ENCODE measurements at regions not wholly inside any gene's neighbourhood (a gene's known extent, or its start where the extent isn't known, plus 50 kb on each side); places are given as distances from the start of the nearest gene placed in this dataset.
"Not testable (repeated sequence)": the region's sequence is repeated elsewhere in the genome, so short reads cannot be mapped to it uniquely, and the experiment has no call there.

GRCh38 chr14:105912641-105913180 lies 386.3 kb downstream of the TMEM121 start:
- DNase-seq (ENCODE audit: low spot score, unreplicated experiment): no peak
- H3K27ac Mint-ChIP-seq: no peak overlapping the region
- no peaks in the 10 kb centered on the region for H3K36me3 Mint-ChIP-seq (ENCODE audit: insufficient read depth)
- H3K9me3 Mint-ChIP-seq (ENCODE audit: low read depth): peaks cover 25% of the 10 kb centered on the region
- TF ChIP-seq CTCF (IDR thresholded peaks at IDR 0.05; ENCODE audit: unreplicated experiment): no peak
- no peaks in the 10 kb centered on the region for H3K4me1 Mint-ChIP-seq (ENCODE audit: low read depth)
- no peak overlapping the region for H3K4me3 Mint-ChIP-seq (ENCODE audit: low read depth)
- H3K27me3 Mint-ChIP-seq: no peaks in the 10 kb centered on the region

GRCh38 chr14:105913221-105913620 lies 386.8 kb downstream of the TMEM121 start:
- no peak for DNase-seq (ENCODE audit: low spot score, unreplicated experiment)
- Mint-ChIP-seq H3K4me1 (ENCODE audit: low read depth) (no peaks in the 10 kb centered on the region), H3K4me3 (ENCODE audit: low read depth) (no peak overlapping the region), H3K9me3 (ENCODE audit: low read depth) (peaks cover 21% of the 10 kb centered on the region), H3K27me3 (no peaks in the 10 kb centered on the region), H3K27ac (no peak overlapping the region), H3K36me3 (ENCODE audit: insufficient read depth) (no peaks in the 10 kb centered on the region)
- TF ChIP-seq CTCF (IDR thresholded peaks at IDR 0.05; ENCODE audit: unreplicated experiment): no peak

GRCh38 chr14:105913861-105914260 lies 387.5 kb downstream of the TMEM121 start:
- Mint-ChIP-seq H3K4me3 (ENCODE audit: low read depth) (no peak overlapping the region), H3K9me3 (ENCODE audit: low read depth) (peaks cover 20% of the 10 kb centered on the region)

DNA sequence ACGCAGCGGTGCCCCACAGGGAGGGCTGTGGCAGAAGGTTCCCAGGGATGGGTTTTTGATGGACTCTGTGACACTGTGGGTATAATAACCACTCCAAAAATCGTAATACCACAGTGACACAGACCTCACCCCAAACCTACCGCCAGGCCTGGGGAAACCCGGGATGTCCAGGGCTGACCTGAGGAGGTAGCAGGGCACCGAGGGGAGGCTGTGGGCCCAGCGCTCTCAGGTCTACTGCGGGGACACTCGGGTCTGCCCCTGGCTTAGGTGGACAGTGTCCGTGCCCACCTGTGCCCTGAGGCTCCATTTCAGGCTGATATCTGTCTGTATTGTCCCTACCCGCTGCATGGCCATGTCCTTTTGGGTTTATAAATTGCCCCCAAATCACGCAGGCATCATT lies 387.9 kb downstream of the TMEM121 start:
- H3K27me3 Mint-ChIP-seq; H3K4me3 Mint-ChIP-seq (ENCODE audit: low read depth); H3K27ac Mint-ChIP-seq; H3K36me3 Mint-ChIP-seq (ENCODE audit: insufficient read depth); H3K4me1 Mint-ChIP-seq (ENCODE audit: low read depth); DNase-seq (ENCODE audit: low spot score, unreplicated experiment): not testable (repeated sequence)
- H3K9me3 Mint-ChIP-seq (ENCODE audit: low read depth): peaks cover 20% of the 10 kb centered on the region

More at GRCh38 chr14:105913861-105914260, 387.5 kb downstream of the TMEM121 start:
- Mint-ChIP-seq H3K27ac (no peak overlapping the region), H3K27me3 (no peaks in the 10 kb centered on the region), H3K36me3 (ENCODE audit: insufficient read depth) (no peaks in the 10 kb centered on the region), H3K4me1 (ENCODE audit: low read depth) (no peaks in the 10 kb centered on the region)
- no peak for DNase-seq (ENCODE audit: low spot score, unreplicated experiment)
- no peak for TF ChIP-seq CTCF (IDR thresholded peaks at IDR 0.05; ENCODE audit: unreplicated experiment)

- Mint-ChIP-seq H3K4me3 (ENCODE audit: low read depth) (no peak overlapping the region), H3K27ac (no peak overlapping the region), H3K4me1 (ENCODE audit: low read depth) (no peaks in the 10 kb centered on the region), H3K36me3 (ENCODE audit: insufficient read depth) (no peaks in the 10 kb centered on the region), H3K9me3 (ENCODE audit: low read depth) (peaks cover 21% of the 10 kb centered on the region), H3K27me3 (no peaks in the 10 kb centered on the region)
- DNase-seq (ENCODE audit: low spot score, unreplicated experiment): no peak
- TF ChIP-seq CTCF (IDR thresholded peaks at IDR 0.05; ENCODE audit: unreplicated experiment): no peak
Measured at GRCh38 chr14:105914738-105915385, 388.5 kb downstream of the TMEM121 start.

GRCh38 chr14:105915546-105915945 lies 389.2 kb downstream of the TMEM121 start:
- H3K9me3 Mint-ChIP-seq (ENCODE audit: low read depth): peaks cover 23% of the 10 kb centered on the region
- not testable (repeated sequence) for H3K27me3 Mint-ChIP-seq; H3K36me3 Mint-ChIP-seq (ENCODE audit: insufficient read depth); H3K4me1 Mint-ChIP-seq (ENCODE audit: low read depth); H3K27ac Mint-ChIP-seq; DNase-seq (ENCODE audit: low spot score, unreplicated experiment); H3K4me3 Mint-ChIP-seq (ENCODE audit: low read depth)

DNA sequence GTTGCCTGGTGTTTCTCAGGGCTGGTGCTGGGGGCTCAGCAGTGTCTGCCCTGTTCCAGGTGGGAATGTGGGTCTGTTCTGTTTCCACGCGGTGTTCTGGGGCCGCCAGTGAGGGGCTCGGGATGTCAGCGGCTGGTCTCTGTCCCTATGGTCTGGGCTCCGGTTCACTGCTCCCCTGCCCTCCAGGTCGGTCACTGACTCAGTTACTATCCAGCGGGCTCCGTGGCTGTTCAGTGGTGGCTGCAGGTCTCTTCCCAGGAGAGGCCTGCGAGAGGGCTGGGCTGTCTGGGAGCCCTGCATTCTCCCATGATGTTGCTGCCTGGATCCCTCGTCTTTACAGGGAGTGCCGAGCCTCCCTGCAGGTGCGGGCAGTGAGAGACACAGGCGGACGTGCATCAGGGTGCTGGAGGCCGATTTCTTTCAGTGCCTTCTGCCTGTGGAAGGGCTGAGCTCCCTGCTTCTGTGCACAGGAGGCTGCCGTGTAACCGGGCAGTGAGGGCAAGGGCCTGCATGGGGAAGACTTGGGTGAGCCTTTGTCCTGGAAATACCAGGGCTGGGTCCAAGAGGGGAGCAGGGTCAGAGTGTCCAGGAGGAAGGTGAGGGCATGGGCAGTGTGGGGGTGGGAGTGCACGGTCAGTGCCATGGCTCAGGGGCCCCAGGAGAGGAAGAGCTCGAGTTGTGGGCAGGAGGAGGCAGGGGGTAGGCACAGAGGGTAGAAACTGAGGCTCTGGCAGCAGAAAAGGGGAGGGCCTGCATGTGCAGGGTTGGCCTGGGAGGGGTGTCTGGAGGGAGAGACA lies 391.0 kb downstream of the TMEM121 start:
- peaks cover 32% of the 10 kb centered on the region for H3K9me3 Mint-ChIP-seq (ENCODE audit: low read depth)
- H3K27me3 Mint-ChIP-seq; DNase-seq (ENCODE audit: low spot score, unreplicated experiment); H3K27ac Mint-ChIP-seq; H3K36me3 Mint-ChIP-seq (ENCODE audit: insufficient read depth); H3K4me3 Mint-ChIP-seq (ENCODE audit: low read depth); H3K4me1 Mint-ChIP-seq (ENCODE audit: low read depth): not testable (repeated sequence)

Data from progenitor cell of endocrine pancreas (in vitro differentiated cells).